NOMO-1 treated with DMSO at 0.1 percent for 48 hours (cell line): ENCODE measurements at regions not wholly inside any gene's neighbourhood (a gene's known extent, or its start where the extent isn't known, plus 50 kb on each side); places are given as distances from the start of the nearest gene placed in this dataset.
A peak's percentile ranks its signal among the peaks of the same experiment; 100 is the strongest.

Experiments
- DNase-seq: peaks from one replicate; lab custom pipeline; 2025; ENCODE audit not compliant: unreplicated experiment; lab: John Stamatoyannopoulos, UW

DNA sequence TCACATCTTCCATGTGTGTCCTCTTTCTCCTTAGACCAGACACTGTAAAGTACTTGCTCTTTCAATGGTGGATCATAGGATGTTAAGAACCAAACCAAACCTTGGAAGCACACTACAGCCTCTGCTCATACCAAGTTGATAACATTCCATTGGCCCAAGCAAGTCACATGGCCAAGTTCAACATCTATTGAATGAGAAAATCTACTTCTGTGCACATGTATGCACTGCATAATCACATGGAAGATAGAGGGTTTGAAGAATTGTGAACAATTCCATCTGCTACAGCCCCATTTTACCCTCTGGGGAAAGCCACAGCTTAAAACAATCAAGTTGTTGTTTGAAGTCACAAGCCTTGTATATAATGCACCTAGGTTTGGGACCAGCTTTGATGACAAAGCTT, 68.2 kb downstream of the MFAP3 start:
- no peak for DNase-seq

DNA sequence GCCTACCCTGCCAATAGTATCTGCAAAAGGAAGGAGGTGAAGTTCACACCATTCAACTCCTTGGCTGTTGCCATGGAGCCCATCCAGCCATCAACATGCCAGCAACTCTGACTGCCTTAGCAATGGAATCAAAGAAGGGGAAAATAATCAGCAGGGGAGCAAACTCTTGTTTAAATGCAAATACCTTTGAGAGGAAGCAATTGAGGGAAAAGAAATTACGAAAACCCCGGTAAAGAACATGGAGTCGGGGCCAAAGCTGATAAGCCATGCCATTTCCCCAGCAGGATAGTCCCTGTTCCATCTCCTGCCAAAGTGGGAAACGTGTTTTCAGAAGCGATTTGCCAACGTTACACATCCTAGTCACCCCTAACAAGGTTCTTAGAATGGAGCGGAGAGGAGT, 69.0 kb downstream of the MFAP3 start:
- no peak for DNase-seq

DNA sequence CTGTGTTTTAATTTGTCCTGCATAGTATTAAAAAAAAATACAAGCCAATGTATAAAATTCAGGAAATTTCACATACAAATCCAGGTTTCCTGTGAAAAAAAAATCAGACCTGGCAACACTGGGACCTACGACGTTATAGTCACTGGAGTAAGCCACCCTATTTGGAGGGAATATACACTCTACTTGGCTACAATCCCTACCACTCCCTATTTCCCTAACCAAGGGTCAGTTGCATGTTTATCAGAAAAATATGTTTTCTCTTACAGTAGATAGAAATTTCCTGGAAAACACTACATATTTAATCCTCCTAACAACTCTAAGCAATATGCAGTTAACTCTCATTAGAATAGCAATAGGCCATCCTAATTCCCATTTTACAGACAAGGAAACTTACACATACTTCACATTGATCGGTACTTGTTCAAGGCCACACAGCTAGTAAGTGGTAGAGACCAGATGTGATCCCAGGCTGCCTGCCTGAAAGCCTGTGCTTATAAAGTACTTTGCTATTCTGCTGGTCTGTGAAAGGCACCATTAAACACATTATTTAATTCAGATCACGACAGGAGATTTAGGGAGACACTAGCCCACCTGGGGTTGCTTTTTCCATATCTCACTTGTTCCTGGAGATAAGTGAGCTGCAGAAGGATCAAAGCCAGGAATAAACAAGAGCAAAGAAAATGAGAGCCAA, 70.8 kb downstream of the MFAP3 start:
- no peak for DNase-seq

DNA sequence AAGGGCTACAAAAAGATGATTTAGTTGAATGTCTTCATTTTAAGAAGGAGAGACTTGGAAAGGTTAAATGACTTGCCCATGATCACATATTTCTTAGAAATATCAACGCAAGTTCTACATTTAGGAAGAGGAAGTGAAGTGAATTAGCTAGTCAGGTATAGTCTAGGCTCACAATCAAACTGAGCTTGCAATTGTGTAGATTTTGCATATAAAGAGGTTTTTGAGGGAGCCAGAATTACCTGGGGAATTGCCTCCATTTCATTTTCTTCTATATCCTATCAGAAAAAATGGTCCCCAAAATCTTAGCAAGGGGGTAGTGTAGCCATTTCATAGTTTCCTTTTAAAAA, 71.3 kb downstream of the MFAP3 start:
- no peak for DNase-seq

DNA sequence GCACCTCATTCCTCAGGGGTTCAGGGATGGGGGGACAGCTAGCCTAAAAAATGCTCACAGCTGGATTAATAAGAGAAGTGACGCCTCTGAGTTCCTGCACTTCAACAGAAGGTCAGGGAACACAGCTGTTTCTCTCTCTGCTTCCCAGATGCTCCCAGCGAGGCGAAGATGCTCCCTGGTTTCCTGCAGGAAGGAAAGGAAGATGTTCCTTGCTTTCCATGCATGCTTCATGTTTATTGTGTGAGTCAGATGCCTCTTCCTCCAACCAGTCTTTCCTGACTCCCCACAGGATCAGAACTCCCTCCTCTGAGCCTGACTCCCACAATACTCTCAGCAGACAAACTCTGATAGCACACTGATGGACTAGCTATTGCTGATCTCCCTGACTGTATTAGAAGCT, 71.9 kb downstream of the MFAP3 start:
- no peak for DNase-seq

DNA sequence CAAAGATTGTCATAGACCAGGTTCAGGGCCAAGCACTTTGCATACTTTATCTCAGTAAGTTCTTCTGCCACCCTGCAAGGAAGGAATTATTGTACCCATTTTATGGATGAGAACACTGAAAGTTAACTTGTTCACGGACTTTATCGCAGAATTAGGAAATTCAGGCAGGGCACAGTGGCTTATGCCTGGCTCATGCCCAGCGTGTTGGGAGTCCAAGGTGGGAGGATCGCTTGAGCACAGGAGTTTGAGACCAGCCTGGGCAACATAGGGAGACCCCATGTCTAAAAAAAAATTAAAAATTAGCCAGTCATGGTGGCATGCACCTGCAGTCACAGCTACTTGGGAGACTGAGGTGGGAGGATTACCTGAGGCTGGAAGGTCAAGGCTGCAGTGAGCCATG, 72.4 kb downstream of the MFAP3 start:
- no peak for DNase-seq

DNA sequence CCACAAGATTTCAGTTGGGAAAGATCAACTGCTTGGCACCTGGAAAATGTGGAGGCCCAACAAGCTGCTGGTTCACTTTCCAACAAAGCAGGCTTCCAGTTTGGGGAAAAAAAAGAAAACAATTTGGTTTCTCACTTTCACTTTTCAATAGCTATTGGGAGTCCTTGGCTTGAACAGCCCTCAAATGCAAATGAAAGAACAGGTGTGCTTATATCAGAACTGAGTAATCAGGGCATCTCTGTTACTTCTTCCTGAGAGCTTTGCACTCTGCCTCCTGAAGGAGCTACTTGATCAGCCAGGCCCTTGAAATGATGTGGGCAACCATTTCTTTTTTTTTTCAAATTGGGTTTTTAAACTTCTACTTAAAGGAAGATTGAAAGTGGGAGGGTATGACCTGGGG, 73.5 kb downstream of the MFAP3 start:
- no peak for DNase-seq

DNA sequence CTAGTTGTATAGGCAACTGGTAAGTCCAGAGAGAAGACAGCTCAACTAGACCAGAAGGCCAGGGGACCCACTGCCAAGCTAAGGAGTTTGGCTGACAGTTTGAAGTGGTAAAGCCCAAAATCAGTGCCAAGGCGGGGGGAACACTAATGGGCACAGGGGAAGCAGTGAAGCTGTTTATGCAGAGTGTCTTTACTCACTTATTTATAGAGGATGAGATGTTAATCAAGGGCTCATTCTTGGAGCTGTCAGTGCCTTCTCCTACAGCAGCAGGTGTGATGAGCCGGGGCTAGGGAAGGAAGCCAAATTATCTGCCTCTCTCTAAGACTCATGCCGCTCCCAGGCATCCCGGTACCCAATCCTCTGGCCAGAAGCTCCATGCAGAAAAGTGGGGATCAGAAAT, 75.2 kb upstream of the GALNT10 start:
- no peak for DNase-seq

DNA sequence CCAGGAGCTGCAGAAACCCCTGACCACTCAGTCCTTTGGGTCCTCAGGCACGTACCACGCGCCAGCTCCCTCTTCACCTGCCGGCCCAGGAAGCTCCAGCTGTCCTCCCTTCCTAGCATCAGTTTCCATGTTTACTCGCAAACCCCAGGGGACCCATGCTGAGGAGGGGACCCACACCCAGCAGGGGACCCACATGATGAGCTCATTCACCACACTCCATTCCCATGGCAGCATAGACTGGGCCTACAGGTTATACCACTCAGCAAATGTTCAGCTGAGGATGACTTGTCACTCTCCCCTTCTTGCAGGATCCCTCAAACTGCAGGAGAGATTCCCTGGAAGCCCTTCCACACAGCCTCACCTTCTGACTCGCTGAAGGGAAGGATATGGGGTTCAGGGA, 73.5 kb upstream of the GALNT10 start:
- no peak for DNase-seq

DNA sequence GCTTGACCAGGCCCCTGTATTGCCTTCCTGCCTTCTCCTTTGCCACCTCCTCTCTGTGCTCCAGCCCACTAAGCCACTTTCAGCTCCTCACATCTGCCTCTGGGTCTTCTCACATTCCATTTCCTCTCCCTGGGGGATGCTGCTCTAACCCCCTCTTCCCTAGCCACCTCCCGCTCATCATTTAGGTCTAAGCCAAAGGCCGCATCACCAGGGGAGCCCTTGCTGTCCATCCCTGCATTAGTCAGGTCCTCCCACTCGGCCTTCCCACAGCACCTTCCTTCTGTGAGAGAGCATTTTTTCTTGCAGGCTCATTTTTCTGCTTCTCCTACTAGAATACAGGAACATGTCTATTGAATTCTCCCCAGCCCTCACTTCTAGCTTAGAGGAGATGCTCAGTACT, 72.6 kb upstream of the GALNT10 start:
- no peak for DNase-seq

DNA sequence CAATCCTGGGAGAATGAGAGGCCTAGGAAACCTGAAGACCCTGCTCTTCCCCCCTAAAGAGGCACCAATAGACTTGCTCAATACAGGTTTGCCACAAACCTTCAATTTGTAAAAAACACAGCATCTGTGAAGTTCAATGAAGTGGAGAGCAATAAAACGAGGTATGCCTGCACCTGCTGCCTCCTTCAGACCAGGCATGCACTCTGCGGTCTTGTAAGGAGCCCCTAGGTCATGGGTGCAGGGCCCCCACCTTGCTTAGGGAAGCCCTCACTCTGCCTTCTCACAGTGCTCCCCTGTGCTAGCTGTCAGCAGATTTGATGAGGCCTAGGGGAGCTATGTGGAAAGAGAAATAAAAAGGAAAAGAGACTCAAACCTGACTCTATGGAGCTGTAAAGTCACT, 72.1 kb upstream of the GALNT10 start:
- no peak for DNase-seq

DNA sequence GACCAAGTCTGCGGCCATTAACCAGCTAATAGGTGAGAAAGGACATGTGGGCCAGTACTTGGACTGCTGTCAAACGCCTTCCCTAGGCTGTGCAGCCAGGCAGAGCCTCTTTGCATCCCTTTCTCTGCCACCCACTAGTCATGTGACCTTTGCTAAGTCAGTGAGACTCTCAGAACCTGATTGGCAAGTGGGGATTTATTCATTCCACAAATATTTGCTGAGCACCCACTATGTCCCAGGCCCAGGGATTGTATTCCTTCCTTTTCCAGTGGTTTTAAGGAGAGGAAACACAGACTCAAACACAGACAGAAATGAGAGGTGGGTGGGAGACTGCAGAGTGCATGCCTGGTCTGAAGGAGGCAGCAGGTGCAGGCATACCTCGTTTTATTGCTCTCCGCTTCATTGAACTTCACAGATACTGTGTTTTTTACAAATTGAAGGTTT, 71.6 kb upstream of the GALNT10 start:
- DNase-seq: no peak

DNA sequence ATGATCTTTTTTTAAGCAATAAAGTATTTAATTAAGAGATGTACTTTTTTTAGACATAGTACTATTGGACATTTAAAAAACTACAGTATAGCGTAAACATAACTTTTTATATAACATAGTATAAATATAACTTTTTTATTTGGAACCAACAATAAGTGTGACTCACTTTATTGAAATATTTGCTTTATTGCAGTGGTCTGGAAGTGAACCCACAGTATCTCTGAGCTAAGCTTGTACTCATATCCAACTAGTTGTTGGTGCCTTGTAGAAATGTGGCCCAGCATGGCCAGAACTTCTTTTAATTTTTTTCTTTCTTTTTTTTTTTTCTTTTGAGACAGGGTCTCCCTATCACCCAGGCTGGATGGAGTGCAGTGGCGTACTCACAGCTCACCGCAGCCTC, 61.5 kb upstream of the GALNT10 start:
- DNase-seq: no peak

DNA sequence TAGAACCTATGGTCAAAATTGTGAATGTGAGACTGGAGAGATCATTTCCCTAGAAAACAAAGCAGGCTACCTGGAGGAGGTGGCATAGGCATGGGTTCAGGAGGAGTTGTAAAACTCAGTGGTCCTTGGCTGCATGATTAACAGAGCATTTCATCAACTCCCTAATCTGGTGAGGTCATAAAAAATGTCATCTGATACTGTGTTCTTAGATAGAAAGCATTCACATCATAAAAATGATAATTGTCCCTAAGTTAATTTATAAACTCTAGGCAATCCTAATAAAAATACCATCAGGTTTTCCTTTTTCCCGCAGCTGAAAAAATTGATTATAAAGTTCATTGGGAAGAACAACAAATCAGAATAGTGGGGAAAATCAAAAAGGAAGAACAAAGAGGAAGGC, 60.6 kb upstream of the GALNT10 start:
- DNase-seq: no peak

DNA sequence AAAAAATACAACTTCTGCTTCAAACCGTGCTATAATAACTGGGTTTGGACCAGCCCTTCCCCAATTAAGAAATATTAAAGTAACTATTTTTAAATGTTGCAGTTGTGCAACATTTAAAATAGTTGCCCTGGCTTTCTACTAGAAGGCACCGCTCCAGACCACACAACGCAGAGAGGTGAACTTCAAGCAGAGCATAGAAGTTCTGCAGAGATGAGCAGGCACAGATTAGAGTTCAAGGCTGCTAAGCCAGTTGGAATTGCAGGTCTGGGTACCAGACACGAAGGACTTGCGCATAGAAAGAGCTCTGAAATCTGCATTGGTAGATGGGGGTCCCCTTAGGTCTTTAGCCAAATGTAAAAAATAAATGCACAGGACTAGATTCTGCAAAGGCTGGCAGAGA, 58.7 kb upstream of the GALNT10 start:
- DNase-seq: peak; percentile 41

DNA sequence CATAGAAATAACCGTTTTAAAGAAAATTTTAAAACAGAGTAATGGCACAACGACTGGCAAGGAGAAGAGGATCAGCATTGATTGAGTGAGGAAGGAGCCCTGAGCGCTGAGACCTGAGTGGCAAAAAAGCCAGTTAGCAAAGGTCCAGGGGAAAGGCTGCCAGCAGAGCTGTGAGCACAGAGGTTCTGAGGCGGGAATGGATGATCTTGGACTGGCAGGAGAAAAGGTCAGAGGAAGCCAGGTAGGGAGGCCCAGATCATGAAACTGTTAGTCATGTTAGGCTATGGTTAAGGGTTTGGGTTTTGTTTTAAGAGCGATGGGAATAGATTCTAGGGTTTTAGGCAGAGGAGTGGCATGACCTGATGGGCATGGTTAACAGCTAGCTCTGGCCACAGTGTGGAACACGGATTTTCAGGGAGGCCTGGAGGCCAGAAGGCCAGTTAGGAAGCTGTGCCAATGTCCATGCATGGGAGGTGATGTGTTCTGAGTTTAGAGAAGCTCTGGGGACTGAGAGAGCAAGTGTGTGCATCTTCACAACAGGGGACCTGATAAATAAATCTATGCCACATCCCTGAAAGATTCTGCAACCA, 57.7 kb upstream of the GALNT10 start:
- DNase-seq: no peak

DNA sequence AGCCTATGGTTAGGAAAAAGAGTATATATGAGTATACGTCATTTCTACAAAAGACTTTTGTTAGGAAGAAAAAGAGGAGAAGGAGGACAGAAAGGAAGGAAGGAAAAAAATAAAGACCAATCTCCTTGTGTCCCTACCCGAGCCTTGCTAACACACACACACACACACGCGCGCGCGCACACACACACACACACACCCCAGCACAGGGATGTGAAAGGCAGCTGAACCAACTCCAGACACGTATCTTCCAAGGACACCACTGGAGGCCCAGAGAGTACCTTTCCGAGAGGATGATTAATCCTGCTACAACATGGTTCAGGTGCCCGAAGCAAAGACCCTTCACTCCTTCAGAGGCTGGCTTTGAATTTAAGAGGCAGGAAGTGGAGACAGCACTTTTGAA, 56.9 kb upstream of the GALNT10 start:
- no peak for DNase-seq

DNA sequence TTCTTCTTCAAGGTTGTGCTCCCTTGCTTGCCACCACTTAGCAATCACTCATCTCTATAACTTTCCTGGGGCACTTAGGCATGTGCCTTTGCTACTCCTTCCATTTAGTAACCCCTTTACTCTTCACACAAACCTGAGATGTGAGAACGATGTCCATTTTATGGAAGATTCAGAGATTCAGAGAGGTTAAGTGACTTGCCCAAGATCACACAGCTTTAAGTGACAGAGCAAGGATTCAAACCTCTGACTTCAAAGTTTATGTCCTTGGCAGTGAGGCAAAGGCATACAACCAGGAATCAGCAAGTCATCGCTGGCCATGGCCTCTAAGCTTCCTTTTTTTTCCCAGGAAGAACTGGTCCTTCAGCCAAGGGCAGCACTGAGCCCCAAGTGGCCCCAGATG, 56.0 kb upstream of the GALNT10 start:
- no peak for DNase-seq

DNA sequence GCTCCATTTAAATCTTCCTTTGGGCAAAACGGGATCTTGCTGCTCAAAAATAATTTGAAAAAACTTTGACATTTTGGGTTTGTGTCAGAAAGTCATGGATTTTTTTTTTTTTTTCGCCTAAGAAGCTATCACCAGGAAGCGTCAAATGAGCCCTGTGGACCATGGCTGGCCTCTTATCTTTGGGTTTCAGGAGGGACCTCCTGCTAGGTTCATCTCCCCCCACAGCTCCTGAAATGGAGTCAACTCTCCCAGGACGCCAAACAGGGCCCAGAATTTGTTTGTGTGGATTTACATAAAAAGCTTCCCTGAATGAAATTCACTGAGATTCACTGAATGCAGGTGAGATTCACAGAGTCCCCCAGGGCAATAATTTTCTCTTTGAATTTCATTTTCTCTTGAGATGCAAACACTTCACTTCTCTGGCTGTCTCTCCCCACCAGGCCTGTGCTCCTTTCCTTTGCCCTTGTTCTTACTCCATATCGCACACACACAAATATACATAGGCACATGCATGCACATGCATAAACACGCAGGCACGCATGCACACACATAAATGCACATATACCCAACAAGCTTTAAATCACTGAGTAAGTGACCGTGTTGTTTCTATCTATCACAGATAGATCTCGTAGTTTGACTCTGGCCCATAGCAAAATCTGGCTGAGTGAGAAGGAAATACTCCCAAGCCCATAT, 55.3 kb upstream of the GALNT10 start:
- DNase-seq: no peak

DNA sequence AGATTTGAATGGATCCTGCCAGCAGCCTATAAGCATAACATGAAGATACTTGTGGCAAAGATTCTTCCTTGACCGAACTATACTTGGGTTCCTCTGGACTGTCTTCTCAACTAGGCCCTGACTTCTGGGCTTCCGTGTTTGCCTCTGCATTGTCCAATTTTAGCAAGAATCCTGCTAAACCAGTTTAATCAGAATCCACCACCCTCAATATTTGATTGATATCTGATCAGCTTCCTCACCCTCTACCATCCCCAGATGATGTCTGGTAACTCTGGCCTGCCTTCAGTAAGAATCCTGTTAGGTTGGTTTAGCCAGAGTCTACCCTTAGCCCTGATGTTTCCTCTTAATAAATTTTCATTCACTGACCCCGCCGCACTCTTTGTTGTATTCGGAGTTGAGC, 54.4 kb upstream of the GALNT10 start:
- no peak for DNase-seq

DNA sequence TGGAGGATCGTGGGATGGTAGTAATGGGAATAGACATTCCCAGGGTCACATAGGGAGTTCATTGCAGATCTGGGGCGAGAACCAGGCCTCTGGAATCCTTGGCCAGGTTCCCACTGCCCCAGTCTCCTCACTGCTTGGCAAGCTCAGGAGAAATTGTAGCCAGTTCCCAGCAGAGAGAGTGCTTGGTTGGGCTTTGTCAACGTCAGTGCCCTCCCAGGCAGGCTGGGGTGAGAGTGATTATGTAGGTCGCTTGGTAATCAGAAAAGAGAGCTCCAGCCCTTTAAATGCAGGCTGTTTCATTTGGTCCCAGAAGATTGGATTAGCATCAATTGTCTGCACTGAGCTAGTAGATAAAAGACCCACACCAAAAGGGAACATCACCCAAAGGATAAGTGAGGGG, 51.8 kb upstream of the GALNT10 start:
- no peak for DNase-seq

DNA sequence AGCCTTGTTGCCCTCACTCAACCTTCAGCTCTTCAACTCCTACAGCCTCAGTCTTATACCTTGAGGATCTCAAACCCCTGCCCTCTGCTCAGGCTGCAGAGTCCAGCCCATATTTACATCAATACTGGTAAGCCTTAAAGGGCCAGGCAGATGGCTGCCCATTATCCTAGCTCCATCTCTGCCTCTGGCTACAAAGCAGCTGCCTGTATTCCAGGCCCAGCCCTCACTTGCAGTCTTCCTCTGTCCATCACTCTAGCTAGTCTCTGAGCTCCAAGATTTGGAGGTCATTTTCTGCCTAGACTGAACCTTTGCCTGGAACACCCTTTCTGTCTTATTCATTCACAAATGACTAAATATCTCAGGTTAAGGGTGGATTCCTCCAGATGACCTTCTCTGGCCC, 50.2 kb upstream of the GALNT10 start:
- DNase-seq: no peak
